Cortex of kidney (tissue), 1 donor: ENCODE measurements at regions not wholly inside any gene's neighbourhood (a gene's known extent, or its start where the extent isn't known, plus 50 kb on each side); places are given as distances from the start of the nearest gene placed in this dataset.

Source experiments
- DNase-seq: peaks from one replicate; lab custom pipeline; 2025; lab: John Stamatoyannopoulos, UW

DNA sequence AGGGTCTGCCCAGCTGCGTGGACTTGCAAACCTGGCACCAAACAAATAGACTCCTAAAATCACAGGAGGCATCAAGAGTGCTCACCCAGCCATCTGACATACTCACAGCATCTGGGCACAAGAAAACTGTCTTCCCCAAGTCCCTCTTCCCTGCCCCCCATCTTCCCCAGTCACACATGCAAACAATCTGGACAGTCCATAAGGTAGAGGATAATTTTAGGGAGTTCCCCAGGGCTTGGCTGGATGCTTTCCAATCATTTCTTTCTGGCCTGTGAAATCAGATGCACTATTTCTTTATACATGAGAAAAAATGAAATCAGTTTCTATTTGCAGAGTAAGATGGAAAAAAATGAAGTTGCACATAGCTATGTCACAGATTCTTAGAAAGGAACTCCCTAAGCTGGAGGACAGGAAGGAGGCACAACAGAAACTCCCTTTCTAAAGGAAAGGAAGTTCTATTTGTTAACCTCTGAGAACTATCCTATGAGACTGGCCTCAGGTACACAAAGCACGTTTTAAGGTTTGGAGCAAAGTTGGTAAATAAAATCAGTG lies 342.3 kb downstream of the HNRNPD start:
- DNase-seq: no peak

DNA sequence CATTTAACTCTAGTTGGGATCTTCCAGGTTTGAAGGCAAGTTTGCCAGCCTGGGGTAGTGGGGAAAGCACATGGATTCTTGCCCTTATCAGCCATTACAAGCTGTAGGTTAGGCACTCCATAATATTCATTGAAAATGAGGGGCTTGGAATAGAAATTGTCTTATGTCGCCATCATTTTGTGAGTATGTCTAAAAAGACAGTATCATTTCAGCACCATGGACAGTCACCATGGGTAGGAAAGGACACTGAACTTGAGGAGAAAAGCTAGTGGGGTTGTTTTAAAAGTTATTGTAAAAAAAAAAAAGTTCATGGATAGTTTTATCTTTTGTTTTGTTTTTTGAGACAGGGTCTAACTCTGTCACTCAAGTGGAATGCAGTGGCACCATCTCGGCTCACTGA lies 356.1 kb downstream of the HNRNPD start:
- no peak for DNase-seq

DNA sequence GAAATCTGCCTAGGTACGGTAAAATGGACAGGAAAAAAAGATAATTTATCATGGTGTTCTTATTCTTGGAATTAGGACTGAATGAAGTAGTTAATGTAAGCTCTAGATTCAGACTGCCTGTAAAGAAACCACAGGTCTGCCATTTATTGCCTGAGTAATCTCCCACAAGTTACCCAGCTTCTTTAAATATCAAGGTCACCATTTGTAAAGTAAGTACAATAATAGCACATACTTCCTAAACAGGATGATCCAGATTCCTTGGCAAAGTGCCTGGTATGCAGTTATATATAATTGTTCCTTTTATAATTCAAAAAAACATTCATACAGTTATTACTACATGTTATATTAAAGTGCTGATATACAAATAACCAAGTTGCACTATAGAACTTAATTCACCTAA lies 368.6 kb downstream of the HNRNPD start:
- no peak for DNase-seq

DNA sequence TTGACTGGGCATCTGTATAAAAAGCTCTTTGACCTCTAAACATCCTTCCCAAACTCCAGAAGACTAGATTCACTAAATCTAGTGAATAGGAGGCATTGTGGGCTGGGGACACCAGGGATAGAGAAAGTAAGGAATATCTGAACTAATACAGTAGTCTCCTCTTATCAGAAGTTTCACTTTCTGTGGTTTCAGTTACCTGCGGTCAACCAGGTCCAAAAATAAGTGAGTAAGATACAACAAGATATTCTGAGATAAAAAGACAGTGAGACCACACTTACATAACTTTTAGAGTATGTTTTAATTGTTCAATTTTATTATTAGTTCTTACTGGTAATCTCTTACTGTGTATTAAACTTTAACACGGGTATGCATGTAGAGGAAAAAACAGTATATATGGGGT lies 376.5 kb downstream of the HNRNPD start:
- DNase-seq: no peak

DNA sequence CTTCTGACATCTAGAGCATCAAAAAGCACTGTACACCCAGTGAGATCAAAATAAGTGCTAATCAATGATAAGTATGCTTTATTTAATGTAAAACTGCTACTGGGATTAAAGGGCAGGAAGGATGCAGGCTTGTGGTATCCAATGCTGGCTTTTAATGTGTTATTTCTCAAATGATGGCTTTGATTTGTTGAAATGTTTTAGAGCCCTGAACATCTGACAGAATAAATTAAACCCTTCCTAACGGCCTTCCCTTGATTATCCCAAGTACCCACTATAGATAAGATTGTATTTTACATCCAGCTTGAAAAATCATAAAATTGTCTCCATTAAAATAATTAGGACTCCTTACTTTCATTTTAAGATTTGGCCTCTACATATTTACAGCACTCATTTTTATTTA lies 382.9 kb downstream of the HNRNPD start:
- no peak for DNase-seq

DNA sequence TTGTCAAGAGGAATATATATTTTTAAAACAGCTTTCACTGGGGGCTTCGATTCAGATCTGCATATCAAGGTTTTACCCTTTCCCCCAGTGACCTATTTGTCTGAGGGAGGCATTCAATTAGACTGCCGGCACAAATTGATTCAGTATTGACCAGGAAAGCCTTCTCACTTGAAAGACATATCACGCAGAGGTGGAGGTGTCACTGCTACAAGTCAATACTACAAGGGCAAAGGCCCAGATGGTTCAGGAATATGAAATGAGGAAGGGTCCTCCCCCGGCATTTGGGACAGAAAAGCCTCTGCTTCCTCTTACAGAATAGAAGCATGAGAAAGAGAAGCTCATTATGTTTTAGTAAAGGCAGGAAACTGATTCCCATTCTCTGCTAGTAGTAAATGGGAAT lies 383.6 kb downstream of the HNRNPD start:
- DNase-seq: no peak

DNA sequence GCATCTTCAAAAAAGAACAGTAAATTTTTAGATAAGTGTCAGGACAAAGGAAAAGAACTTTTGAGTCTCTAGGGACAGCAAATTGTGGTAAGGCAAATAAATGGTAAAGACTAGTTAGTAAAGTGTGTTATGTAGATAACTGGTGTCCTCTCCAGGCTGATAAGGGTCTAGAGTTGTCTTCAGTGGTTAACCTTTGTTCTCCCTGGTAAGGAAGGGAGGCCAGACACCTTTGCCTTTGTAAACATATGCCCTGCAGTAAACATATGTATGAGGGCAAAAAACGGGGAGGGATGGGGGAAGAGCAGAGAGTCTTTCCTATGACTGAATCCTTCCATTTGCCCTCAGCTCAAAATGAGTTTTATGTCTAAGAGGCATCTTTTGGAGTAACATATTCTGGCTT lies 384.6 kb downstream of the HNRNPD start:
- DNase-seq: no peak

DNA sequence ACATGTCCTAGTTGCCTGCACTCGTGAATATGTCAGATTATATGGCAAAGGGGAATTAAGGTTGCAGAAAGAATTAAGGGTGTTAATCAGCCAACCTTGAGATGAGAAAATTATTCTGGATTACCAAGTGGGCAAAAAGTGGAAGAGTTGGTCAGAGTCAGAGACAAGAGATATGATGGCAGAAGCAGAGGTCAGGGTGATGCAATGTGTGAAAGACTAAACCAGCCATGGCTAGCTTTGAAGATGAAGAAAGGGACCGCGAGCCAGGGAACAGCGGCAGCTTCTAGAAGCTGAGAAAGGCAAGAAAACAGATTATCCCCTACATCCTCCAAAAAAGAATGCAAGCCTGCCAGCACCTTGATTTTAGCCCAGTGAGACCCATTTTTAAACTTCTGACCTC lies 385.6 kb downstream of the HNRNPD start:
- DNase-seq: no peak

DNA sequence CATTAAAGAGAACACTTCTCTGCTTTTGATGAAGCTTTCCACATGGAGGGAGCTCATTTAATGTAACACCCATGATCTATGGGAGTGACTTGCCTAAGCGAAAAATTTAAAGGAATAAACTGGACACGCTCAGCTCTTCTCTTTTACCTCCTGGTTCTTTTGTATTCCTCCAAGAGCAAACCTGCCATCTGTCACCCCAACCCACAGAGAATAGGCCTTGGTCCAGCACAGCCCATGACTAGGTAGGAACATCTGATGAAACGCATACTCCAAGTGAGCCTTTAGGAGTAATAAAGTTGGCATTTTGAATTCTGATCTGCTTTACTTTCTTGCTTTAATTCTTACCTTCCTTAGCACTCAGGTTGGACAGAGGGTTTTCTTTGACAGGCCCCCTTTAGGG lies 389.0 kb downstream of the HNRNPD start:
- DNase-seq: no peak

DNA sequence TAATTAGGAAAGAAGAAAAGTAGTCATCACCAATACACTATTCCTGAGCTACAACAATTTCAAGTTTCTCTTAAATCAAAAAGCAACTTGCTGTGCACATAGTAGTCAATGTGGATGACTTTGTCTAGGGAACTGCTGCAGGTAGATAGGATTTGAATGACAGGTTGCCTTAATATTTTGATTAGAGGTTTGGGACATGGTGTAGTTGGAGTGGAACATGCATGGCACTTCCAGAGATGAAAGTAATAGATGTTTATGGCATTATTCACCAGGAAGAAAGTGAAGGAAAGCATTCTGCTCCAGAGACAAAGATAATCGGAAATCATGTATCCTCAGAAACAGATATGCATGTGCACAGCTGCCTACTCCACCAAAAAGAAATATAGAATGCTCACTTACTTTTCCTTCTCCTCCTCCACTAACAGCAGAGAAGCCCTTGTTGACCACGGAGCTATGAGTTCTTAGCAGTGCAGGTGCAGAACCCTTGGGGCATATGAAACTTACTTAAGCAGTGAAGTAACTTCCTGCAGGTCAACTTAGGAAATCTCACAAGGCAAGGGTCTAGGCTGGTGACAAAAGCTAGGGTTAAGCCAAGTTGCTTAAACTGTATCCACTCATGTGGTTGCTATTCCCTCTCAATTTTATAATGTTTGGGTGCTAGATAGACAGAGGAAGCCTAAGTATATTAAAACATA lies 390.8 kb downstream of the HNRNPD start:
- DNase-seq: no peak

DNA sequence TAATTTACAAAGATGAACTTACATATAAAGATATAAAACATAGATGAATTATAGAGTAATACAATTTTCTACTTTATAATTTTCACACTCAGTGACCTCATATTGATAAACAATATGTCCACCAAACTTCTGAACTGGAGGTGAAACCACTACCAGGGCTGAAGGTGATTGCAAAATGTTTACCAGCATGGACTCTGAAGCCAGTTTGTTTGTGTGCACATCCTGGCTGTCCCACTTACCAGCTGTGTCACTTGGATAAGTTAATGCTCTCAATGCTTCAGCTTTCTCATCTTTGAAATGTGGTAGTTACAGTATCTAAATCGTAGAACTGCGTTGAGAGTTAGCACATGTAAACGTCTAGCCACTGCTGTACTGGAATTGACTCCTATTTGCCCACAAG lies 392.6 kb downstream of the HNRNPD start:
- no peak for DNase-seq

DNA sequence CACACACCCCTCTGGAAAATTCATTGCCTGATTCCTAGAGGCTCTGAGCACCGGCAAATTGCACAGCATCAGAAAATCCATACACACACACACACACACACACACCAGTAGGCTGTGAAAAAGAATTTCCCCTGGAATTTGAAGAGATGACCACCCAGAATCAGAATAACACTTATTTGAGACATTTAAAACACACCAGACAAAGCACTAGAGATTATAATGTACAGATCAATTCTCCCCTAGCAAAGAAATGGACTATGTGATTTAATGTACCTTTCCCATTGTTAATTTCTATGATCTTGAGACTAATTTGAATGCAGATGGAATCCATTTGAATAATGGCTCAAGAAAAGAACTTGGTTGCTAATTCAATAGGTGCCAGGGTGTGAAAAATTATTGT lies 399.3 kb downstream of the HNRNPD start:
- DNase-seq: no peak

DNA sequence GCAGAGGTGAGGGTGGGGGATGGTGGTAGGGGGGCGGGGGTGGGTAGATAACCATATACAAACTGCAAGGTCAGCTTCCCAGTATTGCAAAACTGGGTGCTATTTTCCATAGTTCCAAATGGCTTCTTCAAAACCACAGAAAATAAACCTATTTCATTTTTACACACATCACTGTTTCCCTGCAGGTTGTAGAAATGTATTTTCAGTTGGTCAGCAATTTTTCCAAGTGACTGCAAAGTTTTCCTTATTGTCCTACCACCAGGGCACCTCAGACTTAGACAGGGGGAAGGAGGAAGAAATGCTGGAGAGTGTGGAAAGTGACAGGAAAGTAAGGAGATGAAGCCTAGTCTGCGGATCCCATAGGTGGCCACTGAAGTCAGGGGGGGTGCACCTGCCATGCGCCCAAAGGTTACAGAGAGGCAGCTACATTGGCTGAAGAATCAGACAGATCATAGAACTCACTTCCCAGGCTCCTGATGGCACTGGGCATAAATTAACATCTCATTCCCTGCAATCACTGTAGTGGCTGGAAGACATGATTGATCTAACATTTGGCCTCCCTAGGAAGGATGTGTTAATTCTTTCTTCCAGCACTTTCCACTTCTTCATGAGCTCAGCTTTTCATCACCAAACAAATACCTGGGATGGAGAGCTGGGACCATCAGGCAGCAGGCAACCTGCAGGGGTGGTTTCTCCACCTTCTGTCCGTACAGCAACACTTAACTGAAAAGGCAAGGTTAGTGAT lies 402.0 kb downstream of the HNRNPD start:
- no peak for DNase-seq

DNA sequence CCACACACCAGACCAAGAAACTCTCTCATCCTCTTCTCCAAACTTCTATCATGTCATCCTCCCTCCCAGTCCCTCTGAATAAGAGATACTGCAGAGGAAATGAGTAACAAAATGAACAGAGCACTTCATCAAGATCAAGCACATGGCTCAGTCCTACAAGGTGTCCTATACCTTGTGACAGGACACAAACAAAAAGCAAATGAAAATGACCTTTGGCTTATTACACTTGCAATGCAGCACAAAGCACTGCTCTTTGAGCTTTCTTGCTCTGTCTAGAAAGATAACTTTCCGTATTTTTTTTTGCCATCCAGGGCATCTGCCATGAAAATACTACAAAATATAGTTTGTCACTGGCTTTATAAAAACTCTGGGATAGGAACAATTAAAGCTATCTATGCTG lies 402.7 kb downstream of the HNRNPD start:
- DNase-seq: no peak

DNA sequence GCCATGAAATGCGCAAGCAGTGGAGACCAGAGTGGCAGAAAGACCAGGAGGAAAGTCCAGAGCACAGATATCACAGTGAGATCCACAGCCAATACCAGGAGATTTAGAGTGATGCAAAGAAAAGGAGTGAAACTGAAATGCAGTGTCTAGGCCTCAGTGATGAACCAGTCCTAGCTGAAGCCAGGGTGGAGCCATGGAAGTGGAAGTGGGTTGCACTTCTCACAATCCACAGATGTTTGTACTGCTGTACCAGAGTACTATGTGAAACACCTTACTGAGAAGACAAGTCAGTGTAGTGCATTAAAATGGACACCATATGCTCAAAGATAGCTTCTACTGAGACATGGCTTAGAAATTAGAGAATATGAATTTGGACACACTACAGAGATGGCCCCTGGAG lies 403.3 kb downstream of the HNRNPD start:
- no peak for DNase-seq

DNA sequence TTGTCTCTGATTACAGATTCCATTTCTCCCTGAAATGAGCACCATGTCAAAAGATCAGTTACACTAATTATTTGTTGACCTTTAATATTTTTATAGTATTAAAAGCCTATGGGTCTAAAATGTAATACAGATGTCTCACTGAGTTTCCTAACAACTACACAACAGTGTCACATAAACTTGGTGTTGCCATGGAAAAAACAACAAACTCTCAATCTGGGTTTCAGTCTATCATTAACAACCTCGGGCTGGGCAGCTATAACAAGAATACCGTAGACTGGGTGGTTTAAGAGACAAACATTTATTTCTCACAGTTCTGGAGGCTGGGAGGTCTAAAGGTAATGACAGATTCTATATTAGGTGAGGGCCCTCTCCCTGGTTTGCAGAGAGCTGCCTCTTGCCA lies 407.1 kb downstream of the HNRNPD start:
- no peak for DNase-seq

DNA sequence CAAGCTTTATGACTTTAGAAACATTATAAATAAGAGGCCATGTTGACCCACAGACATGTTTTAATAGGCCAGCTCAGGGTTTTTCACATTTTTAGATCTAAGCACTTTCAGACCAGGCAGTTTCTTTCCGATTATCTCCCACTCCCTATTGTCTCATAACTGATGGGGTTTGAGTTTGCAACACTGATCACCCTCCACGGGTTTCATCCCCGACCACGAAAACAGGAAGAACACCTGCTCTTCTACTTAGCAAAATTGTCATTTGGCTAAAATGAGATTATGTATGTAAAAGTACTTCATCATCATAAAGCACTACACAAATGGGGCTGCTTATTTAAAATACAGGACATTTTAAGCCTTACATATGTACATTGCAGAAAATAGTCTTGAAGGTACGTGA lies 407.9 kb downstream of the HNRNPD start:
- no peak for DNase-seq

DNA sequence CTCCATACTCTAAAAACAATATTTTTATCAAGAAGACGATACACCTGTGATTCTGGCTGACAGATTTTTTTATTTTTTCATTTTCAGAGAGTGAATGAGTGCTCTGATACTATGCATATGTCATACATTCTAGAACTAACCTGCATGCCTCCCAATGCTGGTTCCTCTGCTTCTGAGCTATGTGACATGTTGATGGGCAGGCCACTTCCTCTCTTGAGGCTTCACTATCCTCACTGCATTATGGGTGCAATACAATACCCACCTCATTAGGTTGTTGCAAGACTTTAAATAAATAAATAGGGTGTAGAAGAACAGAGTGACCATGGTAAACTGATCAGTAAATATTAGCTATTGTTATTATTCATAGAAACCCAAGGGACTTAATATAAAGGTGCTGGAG lies 408.3 kb downstream of the HNRNPD start:
- no peak for DNase-seq

DNA sequence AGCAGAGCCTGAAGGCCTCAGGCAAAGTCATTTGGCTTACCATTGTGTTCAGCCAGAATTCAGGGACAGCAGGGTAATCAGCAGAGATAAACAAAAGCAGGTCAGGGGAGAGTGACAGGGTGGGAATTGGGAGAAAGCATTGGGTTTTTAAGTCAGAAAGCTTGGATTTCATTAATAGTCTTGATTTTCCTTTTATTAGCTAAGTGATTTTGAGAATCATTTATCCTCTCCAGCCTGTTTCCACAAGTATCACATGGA lies 410.1 kb downstream of the HNRNPD start:
- DNase-seq: no peak

DNA sequence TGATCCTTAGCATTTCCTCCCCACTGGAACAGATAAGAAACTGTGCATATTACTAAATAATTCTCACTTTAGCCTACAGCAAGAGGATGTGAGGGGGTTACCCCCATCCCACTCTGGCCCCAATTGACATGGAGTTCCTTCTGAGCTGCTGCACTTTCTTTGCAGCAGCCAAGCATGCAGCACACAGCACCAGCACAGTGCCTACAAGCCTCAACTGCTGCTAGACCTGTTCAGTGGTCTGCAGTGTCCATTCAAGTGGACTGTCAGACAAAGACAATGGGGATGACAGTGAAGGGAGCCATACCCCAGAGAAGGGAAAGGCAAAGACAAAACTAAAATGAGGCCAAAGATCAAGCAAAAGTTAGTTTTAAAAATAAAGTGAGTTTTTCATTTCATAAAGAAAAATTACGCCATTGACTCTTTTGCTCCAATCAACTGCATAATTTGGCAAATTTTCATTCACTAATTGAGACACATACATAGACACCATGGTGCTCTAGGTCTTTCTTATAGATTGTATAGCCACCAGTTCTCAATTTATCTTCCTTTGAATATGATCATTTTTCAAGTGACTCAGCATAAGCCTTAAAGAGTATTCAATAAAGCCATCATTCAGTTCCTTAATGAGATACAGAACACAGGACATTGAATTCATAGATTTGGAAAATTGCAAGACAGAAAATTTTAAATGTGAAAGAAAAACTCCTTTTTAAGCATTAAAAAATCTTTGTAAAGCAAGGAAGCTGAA lies 410.6 kb downstream of the HNRNPD start:
- no peak for DNase-seq

DNA sequence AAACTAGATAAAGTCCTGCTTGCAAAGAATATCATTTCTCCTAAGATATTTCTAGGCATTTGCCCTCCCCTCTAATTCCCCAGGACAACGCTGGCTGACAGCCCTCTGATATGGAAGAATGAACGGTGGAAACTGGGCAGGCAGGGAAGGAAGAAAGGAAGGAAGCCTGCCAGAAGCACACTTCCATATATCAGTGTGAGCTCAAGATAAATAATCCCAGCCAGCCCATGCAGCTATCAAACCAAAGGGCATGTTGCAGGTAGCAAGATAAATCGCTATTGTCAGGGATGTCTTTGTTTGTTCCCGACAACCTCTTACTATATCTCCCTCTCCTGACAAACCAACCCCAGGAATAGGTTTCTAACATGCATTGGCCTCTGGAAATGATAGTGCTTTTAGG lies 412.8 kb downstream of the HNRNPD start:
- DNase-seq: no peak

DNA sequence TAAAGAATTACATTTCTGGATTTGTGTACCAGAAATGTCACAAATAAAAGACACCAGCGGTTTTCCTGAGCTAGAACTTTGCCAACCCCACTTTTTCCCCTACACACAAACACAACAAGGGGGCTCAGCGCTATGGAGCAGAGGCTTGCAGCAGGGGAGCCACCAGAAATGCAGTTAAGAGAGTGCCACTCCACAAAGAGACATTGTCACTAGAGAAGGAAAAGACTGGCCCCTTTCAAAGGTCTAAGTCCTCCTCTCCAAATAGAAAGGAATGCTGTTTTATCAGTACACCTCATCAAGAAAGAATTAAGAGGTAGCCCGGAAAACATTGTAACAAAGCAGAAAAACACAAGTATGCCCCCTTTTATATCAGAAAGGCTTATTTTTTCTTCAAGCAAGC lies 419.5 kb downstream of the HNRNPD start:
- DNase-seq: no peak

DNA sequence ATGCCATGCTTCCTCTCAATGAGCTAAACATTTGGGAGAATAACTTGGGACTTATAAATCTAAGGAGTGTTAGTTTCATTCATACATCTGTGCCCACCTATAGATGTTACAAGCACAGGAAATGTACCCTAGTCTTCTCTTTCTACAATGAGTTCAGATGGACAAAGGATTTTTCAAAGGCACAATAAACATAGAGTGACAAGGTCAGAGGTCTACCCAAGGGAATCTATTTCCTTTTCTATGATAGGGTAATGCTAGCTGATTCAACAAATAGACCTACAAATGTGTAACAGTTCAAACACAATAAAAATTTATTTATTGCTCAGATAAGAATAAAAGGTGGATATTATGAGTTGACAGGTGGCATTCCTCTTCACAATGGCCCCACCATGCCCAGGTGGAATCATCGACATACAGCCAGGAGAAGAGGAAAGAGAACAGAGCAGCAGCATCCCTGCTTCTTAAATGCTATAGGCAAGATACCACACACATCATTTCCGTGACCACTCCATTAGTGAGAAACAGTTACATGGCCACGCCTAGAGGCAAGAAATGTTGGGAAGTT lies 421.8 kb downstream of the HNRNPD start:
- DNase-seq: no peak
